HepG2 (cell line): ENCODE measurements at regions not wholly inside any gene's neighbourhood (a gene's known extent, or its start where the extent isn't known, plus 50 kb on each side); places are given as distances from the start of the nearest gene placed in this dataset.

Experiments
- ATAC-seq: fragments of 200-7000 bp; cut with Tn5 transposase; 3 replicates; pipeline ENCODE4 v1.9.1; 2020; ENCODE audit warnings: mild to moderate bottlenecking, moderate library complexity
- BruUV-seq: library from RNA; stranded (reverse); fragments of 400-500 nt; replicated peaks from 2 replicates; lab custom pipeline; 2021; lab: Mats Ljungman, UMichigan
- CTCF ChIA-PET: fragments of 300-600 bp; formaldehyde crosslinking; extraction: SDS; loops from one replicate; lab custom pipeline; 2021; ENCODE audit warnings: low total read pairs, inconsistent platforms, low intra/inter-chr PET ratio; lab: Yijun Ruan, JAX
- POLR2A ChIA-PET: fragments of 350-600 bp; sonication (Branson Sonifier 250); formaldehyde crosslinking; loops from one replicate; lab custom pipeline; 2020; ENCODE audit warnings: antibody characterized with exemption, inconsistent platforms; lab: Yijun Ruan, JAX
- DNase-seq: peaks from one replicate; pipeline ENCODE4 v3.0.0-alpha.2; 2015; ENCODE audit warnings: low spot score
- FAIRE-seq: peaks from 3 replicates; lab custom pipeline; 2011; peaks lifted over from hg19 to GRCh38; lab: Jason Lieb, UNC
- H2AFZ ChIP-seq: one replicate; pipeline ENCODE4 v1.6.1; 2011; ENCODE audit warnings: low read length, inconsistent platforms
- H3K27ac ChIP-seq: fragments of 300-600 bp; 3 replicates; pipeline ENCODE4 v1.8.0; 2011; ENCODE audit warnings: mixed run types, mild to moderate bottlenecking, mixed read lengths, low read length, inconsistent platforms; ENCODE audit not compliant: insufficient read depth; ENCODE audit errors: extremely low read length
- H3K27me3 ChIP-seq, 2 experiments: fragments of 200-600 bp in 1 of 2; 2 replicates in 1 of 2; 3 replicates in 1 of 2; pipeline versions ENCODE4 v1.6.0 to v1.8.0; 2011; ENCODE audit warnings: low read length in 2 of 2, mild to moderate bottlenecking in 2 of 2, moderate library complexity in 2 of 2, inconsistent platforms in 1 of 2; ENCODE audit not compliant: insufficient read depth in 2 of 2, control insufficient read depth in 1 of 2
- H3K36me3 ChIP-seq, 2 experiments: fragments of 200-600 bp in 1 of 2; replicated peaks in 1 of 2; 2 replicates in 1 of 2; 3 replicates in 1 of 2; pipeline versions ENCODE4 v1.5.1 to v1.8.0; 2011; ENCODE audit warnings: low read length in 2 of 2, inconsistent platforms in 1 of 2; ENCODE audit not compliant: insufficient read depth in 2 of 2, control insufficient read depth in 1 of 2
- H3K4me1 ChIP-seq: 2 replicates; pipeline ENCODE4 v1.5.1; 2012; ENCODE audit warnings: low read length, inconsistent platforms; ENCODE audit not compliant: insufficient read depth
- H3K4me2 ChIP-seq: 2 replicates; pipeline ENCODE4 v1.6.0; 2011; ENCODE audit warnings: low read depth, low read length, inconsistent platforms
- H3K4me3 ChIP-seq, 3 experiments: fragments of 200-600 bp in 1 of 3; sonication (generic), shearing (Covaris generic) in 1 of 3; replicated peaks in 1 of 3; 2 replicates each; pipeline ENCODE4 v1.5.1; 2011 to 2016; ENCODE audit warnings: low read length in 3 of 3, inconsistent platforms in 2 of 3, low read depth in 2 of 3, mild to moderate bottlenecking in 2 of 3, control low read depth in 1 of 3, mixed read lengths in 1 of 3; ENCODE audit not compliant: insufficient read depth in 1 of 3
- H3K79me2 ChIP-seq: one replicate; pipeline ENCODE4 v1.6.1; 2011; ENCODE audit warnings: low read length, inconsistent platforms; ENCODE audit not compliant: insufficient read depth
- H3K9ac ChIP-seq: 2 replicates; pipeline ENCODE4 v1.6.0; 2011; ENCODE audit warnings: mild to moderate bottlenecking, low read depth, low read length, inconsistent platforms; ENCODE audit not compliant: insufficient read depth
- H3K9me3 ChIP-seq: 2 replicates; pipeline ENCODE4 v1.5.1; 2012; ENCODE audit warnings: mild to moderate bottlenecking, low read length
- H4K20me1 ChIP-seq: 2 replicates; pipeline ENCODE4 v1.6.0; 2011; ENCODE audit warnings: inconsistent platforms, mild to moderate bottlenecking, low read length, moderate library complexity; ENCODE audit not compliant: insufficient read depth
- ARHGAP35 ChIP-seq: sonication (generic); formaldehyde crosslinking; IDR thresholded peaks from 2 replicates; pipeline ENCODE4 v1.9.0; 2022; ENCODE audit warnings: mild to moderate bottlenecking, inconsistent platforms, moderate library complexity, missing genetic modification reagents, borderline replicate concordance
- FOXO1 ChIP-seq: sonication (generic); formaldehyde crosslinking; IDR thresholded peaks from 2 replicates; pipeline ENCODE4 v1.4.0; 2020; ENCODE audit warnings: missing genetic modification reagents
- PHF8 ChIP-seq: sonication (generic); formaldehyde crosslinking; IDR thresholded peaks from 2 replicates; pipeline ENCODE4 v1.5.0; 2020; ENCODE audit warnings: missing genetic modification reagents
- RELA ChIP-seq: sonication (generic); formaldehyde crosslinking; IDR thresholded peaks from 2 replicates; pipeline ENCODE4 v1.4.0; 2020; ENCODE audit warnings: missing genetic modification reagents
- SPEN ChIP-seq: sonication (generic); formaldehyde crosslinking; IDR thresholded peaks from 2 replicates; pipeline ENCODE4 v1.5.1; 2020; ENCODE audit warnings: low read depth, mild to moderate bottlenecking, missing genetic modification reagents
- ZNF207 ChIP-seq: fragments of 450-650 bp; IDR thresholded peaks from 2 replicates; pipeline ENCODE4 v1.6.1; 2016; ENCODE audit warnings: antibody characterized with exemption, borderline replicate concordance
- WGBS: methylation state at CpG from one replicate; pipeline ENCODE4 v1.1.6; 2017; ENCODE audit warnings: low lambda C conversion rate; 5-methylcytosine and 5-hydroxymethylcytosine counted together
- in situ Hi-C: cut with HindIII; loops from 2 replicates; pipeline ENCODE4 v1.10.0; 2017; ENCODE audit warnings: low pct_unique_long_range_greater_than_20kb; ENCODE audit not compliant: extremely low pct_ligation_motif_present
- intact Hi-C: fragments of 100-400 bp; cut with micrococcal nuclease; formaldehyde crosslinking; loops from one replicate; pipeline ENCODE4 v1.10.0; 2022; ENCODE audit not compliant: unreplicated experiment
- TF ChIP-seq, protein P1 (sequence below): sonication (generic); formaldehyde crosslinking; IDR thresholded peaks from 2 replicates; pipeline ENCODE4 v1.4.0; 2020; ENCODE audit warnings: missing genetic modification reagents, low read depth, mild to moderate bottlenecking, borderline replicate concordance
- TF ChIP-seq, protein P2 (sequence below): sonication (generic); formaldehyde crosslinking; conservative IDR thresholded peaks from 2 replicates; pipeline ENCODE4 v1.4.0; 2020; ENCODE audit warnings: missing genetic modification reagents

DNA sequence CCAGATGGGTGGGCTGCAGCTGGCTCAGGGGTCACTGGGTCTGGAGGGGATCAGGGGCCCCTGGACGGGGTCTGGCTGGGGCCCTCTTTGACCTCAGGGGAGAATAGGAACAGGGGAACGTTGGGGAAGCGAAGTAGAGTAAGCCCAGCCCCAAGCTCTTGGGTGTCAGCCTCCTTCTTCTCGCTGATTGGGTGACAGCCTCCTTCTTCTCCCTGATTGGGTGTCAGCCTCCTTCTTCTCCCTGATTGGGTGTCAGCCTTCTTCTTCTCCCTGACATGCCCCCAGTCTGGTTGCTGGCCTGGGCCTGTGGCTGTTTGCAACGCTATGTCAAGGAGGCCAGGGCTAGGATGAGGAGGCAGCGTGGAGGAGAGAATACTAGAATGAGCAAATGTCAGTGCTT is 76.7 kb upstream of the CASZ1 start:
- in situ Hi-C loops = no loop called here
- no peak overlapping the region for H3K9ac ChIP-seq
- BruUV-seq = no TSS peak
- no peak overlapping the region for H3K4me2 ChIP-seq
- POLR2A ChIA-PET = no interaction called here
- H3K9me3 ChIP-seq = no peaks in the 10 kb centered on the region
- no peaks in the 10 kb centered on the region for H3K79me2 ChIP-seq
- no peak overlapping the region for H3K4me3 ChIP-seq
- no peak; the same call in 1 of the 3 replicates for ATAC-seq
- H3K4me1 ChIP-seq = no peaks in the 10 kb centered on the region
- no peaks in the 10 kb centered on the region for H3K36me3 ChIP-seq
- no peaks in the 10 kb centered on the region for H4K20me1 ChIP-seq
- H2AFZ ChIP-seq = no peak overlapping the region
- no peak for FAIRE-seq
- CTCF ChIA-PET = no interaction called here
- TF ChIP-seq, protein P1, sequence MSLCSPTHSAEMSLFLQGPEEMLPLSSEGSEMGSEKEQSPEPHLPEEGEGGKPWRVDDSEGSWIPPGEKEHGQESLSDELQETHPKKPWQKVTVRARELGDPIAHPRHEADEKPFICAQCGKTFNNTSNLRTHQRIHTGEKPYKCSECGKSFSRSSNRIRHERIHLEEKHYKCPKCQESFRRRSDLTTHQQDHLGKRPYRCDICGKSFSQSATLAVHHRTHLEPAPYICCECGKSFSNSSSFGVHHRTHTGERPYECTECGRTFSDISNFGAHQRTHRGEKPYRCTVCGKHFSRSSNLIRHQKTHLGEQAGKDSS (CRISPR knock-in tag) = no peak
- TF ChIP-seq RELA (CRISPR knock-in tag) (no peak), SPEN (CRISPR knock-in tag) (no peak), FOXO1 (CRISPR knock-in tag) (no peak), PHF8 (CRISPR knock-in tag) (no peak), ZNF207 (no peak), ARHGAP35 (CRISPR knock-in tag) (no peak)
- TF ChIP-seq, protein P2, sequence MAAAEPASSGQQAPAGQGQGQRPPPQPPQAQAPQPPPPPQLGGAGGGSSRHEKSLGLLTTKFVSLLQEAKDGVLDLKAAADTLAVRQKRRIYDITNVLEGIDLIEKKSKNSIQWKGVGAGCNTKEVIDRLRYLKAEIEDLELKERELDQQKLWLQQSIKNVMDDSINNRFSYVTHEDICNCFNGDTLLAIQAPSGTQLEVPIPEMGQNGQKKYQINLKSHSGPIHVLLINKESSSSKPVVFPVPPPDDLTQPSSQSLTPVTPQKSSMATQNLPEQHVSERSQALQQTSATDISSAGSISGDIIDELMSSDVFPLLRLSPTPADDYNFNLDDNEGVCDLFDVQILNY (CRISPR knock-in tag) = no peak
- TF ChIP-seq, all 625 proteins: peak for 0
- intact Hi-C loops = no loop called here
- no peak for DNase-seq
- 22% methylated on average over 6 of the region's 6 CpGs for WGBS
- Histone ChIP-seq H3K27ac (no peak overlapping the region), H3K27me3 (peaks cover 3 to 15% of the 10 kb centered on the region in 2 experiments; a peak in 4 of 5 replicates)
